ENCODE measurements at regions not wholly inside any gene's neighbourhood (a gene's known extent, or its start where the extent isn't known, plus 50 kb on each side); places are given as distances from the start of the nearest gene placed in this dataset.

- no peak overlapping the region for H3K9ac ChIP-seq (ENCODE audit: low read length)
- H3K27me3 ChIP-seq (ENCODE audit: low read length) = no peaks in the 10 kb centered on the region
- H3K4me2 ChIP-seq (ENCODE audit: low read depth, low read length, poor library complexity, severe bottlenecking) = no peak overlapping the region
- H2AFZ ChIP-seq (ENCODE audit: low read depth, low read length, severe bottlenecking) = no peak overlapping the region
- no peaks in the 10 kb centered on the region for H3K9me3 ChIP-seq (ENCODE audit: insufficient read depth, low read length)
- H3K4me3 ChIP-seq (ENCODE audit: insufficient read depth, low read length, poor library complexity, severe bottlenecking) = no peak overlapping the region
- H3K79me2 ChIP-seq (ENCODE audit: insufficient read depth, low read length) = no peaks in the 10 kb centered on the region
- TF ChIP-seq EZH2phosphoT487 (conservative IDR thresholded peaks at IDR 0.05; ENCODE audit: low read length) (no peak), CTCF (IDR thresholded peaks at IDR 0.05; ENCODE audit: insufficient read depth, low read length, poor library complexity, severe bottlenecking) (no peak)
- H3K36me3 ChIP-seq (ENCODE audit: low read length) = no peaks in the 10 kb centered on the region
- no peaks in the 10 kb centered on the region for H3K9me2 ChIP-seq (replicated peaks; ENCODE audit: insufficient read depth, low read length)
- no peaks in the 10 kb centered on the region for H3F3A ChIP-seq (ENCODE audit: insufficient read depth)
- no peaks in the 10 kb centered on the region for H4K20me1 ChIP-seq (ENCODE audit: low read depth, low read length)
- H3K27ac ChIP-seq (ENCODE audit: low read depth, low read length) = no peak overlapping the region
These were observed 93.4 kb upstream of the PTPRT start for GRCh38 chr20:43283126-43283525.

GRCh38 chr20:43271980-43272379 lies 82.3 kb upstream of the PTPRT start:
- TF ChIP-seq EZH2phosphoT487 (conservative IDR thresholded peaks at IDR 0.05; ENCODE audit: low read length) (no peak), CTCF (IDR thresholded peaks at IDR 0.05; ENCODE audit: insufficient read depth, low read length, poor library complexity, severe bottlenecking) (no peak)
- H3K4me3 ChIP-seq (ENCODE audit: insufficient read depth, low read length, poor library complexity, severe bottlenecking) = no peak overlapping the region
- no peaks in the 10 kb centered on the region for H3K27me3 ChIP-seq (ENCODE audit: low read length)
- no peak overlapping the region for H3K9ac ChIP-seq (ENCODE audit: low read length)
- H3F3A ChIP-seq (ENCODE audit: insufficient read depth) = no peaks in the 10 kb centered on the region
- no peaks in the 10 kb centered on the region for H4K20me1 ChIP-seq (ENCODE audit: low read depth, low read length)
- H3K36me3 ChIP-seq (ENCODE audit: low read length) = no peaks in the 10 kb centered on the region
- H3K27ac ChIP-seq (ENCODE audit: low read depth, low read length) = no peak overlapping the region
- H3K9me3 ChIP-seq (ENCODE audit: insufficient read depth, low read length) = no peaks in the 10 kb centered on the region
- H3K9me2 ChIP-seq (replicated peaks; ENCODE audit: insufficient read depth, low read length) = no peaks in the 10 kb centered on the region
- H3K4me2 ChIP-seq (ENCODE audit: low read depth, low read length, poor library complexity, severe bottlenecking) = no peak overlapping the region
- no peak overlapping the region for H2AFZ ChIP-seq (ENCODE audit: low read depth, low read length, severe bottlenecking)
- no peaks in the 10 kb centered on the region for H3K79me2 ChIP-seq (ENCODE audit: insufficient read depth, low read length)

- Histone ChIP-seq H3K27ac (ENCODE audit: low read depth, low read length) (no peak overlapping the region), H3F3A (ENCODE audit: insufficient read depth) (no peaks in the 10 kb centered on the region), H4K20me1 (ENCODE audit: low read depth, low read length) (no peaks in the 10 kb centered on the region), H3K4me3 (ENCODE audit: insufficient read depth, low read length, poor library complexity, severe bottlenecking) (no peak overlapping the region), H3K36me3 (ENCODE audit: low read length) (no peaks in the 10 kb centered on the region), H3K9ac (ENCODE audit: low read length) (no peak overlapping the region), H2AFZ (ENCODE audit: low read depth, low read length, severe bottlenecking) (no peak overlapping the region), H3K9me2 (replicated peaks; ENCODE audit: insufficient read depth, low read length) (no peaks in the 10 kb centered on the region), H3K27me3 (ENCODE audit: low read length) (no peaks in the 10 kb centered on the region), H3K9me3 (ENCODE audit: insufficient read depth, low read length) (no peaks in the 10 kb centered on the region), H3K4me2 (ENCODE audit: low read depth, low read length, poor library complexity, severe bottlenecking) (no peak overlapping the region), H3K79me2 (ENCODE audit: insufficient read depth, low read length) (no peaks in the 10 kb centered on the region)
- no peak for TF ChIP-seq CTCF (IDR thresholded peaks at IDR 0.05; ENCODE audit: insufficient read depth, low read length, poor library complexity, severe bottlenecking)
- TF ChIP-seq EZH2phosphoT487 (conservative IDR thresholded peaks at IDR 0.05; ENCODE audit: low read length) = no peak
These were observed 75.7 kb upstream of the PTPRT start for GRCh38 chr20:43265449-43265848.

- Histone ChIP-seq H3F3A (ENCODE audit: insufficient read depth) (no peaks in the 10 kb centered on the region), H3K9ac (ENCODE audit: low read length) (no peak overlapping the region), H3K4me3 (ENCODE audit: insufficient read depth, low read length, poor library complexity, severe bottlenecking) (no peak overlapping the region), H2AFZ (ENCODE audit: low read depth, low read length, severe bottlenecking) (no peak overlapping the region), H3K27ac (ENCODE audit: low read depth, low read length) (no peak overlapping the region), H3K36me3 (ENCODE audit: low read length) (no peaks in the 10 kb centered on the region), H3K9me2 (replicated peaks; ENCODE audit: insufficient read depth, low read length) (no peaks in the 10 kb centered on the region), H3K9me3 (ENCODE audit: insufficient read depth, low read length) (no peaks in the 10 kb centered on the region), H3K4me2 (ENCODE audit: low read depth, low read length, poor library complexity, severe bottlenecking) (no peak overlapping the region), H3K27me3 (ENCODE audit: low read length) (no peaks in the 10 kb centered on the region), H3K79me2 (ENCODE audit: insufficient read depth, low read length) (no peaks in the 10 kb centered on the region), H4K20me1 (ENCODE audit: low read depth, low read length) (no peaks in the 10 kb centered on the region)
- no peak for TF ChIP-seq CTCF (IDR thresholded peaks at IDR 0.05; ENCODE audit: insufficient read depth, low read length, poor library complexity, severe bottlenecking)
- no peak for TF ChIP-seq EZH2phosphoT487 (conservative IDR thresholded peaks at IDR 0.05; ENCODE audit: low read length)
These were observed 73.5 kb upstream of the PTPRT start for GRCh38 chr20:43263226-43263625.
